Neural cell (in vitro differentiated cells): ENCODE measurements at regions not wholly inside any gene's neighbourhood (a gene's known extent, or its start where the extent isn't known, plus 50 kb on each side); places are given as distances from the start of the nearest gene placed in this dataset.

Experiments
- CTCF ChIP-seq: fragments of 450-650 bp; IDR thresholded peaks from 2 replicates; pipeline ENCODE4 v1.5.1; 2014; ENCODE audit warnings: antibody characterized with exemption, mild to moderate bottlenecking, moderate library complexity; ENCODE audit not compliant: poor library complexity, severe bottlenecking
- POLR2AphosphoS5 ChIP-seq: IDR thresholded peaks from 2 replicates; pipeline ENCODE4 v1.6.1; 2012

- TF ChIP-seq POLR2AphosphoS5 (no peak), CTCF (no peak)
These were observed 1061.2 kb downstream of the PCDH18 start for GRCh38 chr4:136471051-136471450.
